Dermis blood vessel endothelial cell (primary cell): ENCODE measurements at regions not wholly inside any gene's neighbourhood (a gene's known extent, or its start where the extent isn't known, plus 50 kb on each side); places are given as distances from the start of the nearest gene placed in this dataset.
"Not testable (repeated sequence)": the region's sequence is repeated elsewhere in the genome, so short reads cannot be mapped to it uniquely, and the experiment has no call there.

Experiments
- DNase-seq: peaks from one replicate; pipeline ENCODE4 v3.0.0; 2010

GRCh38 chr11:130979386-130979972 lies 63.2 kb upstream of the SNX19 start:
- DNase-seq, result peak; percentile 39

- DNase-seq, result no peak
Observed at GRCh38 chr11:130980071-130980862, 64.0 kb upstream of the SNX19 start.

GRCh38 chr11:130984241-130984640 lies 68.0 kb upstream of the SNX19 start:
- not testable (repeated sequence) for DNase-seq

- no peak for DNase-seq
Observed at GRCh38 chr11:130992788-130993187, 76.5 kb upstream of the SNX19 start.

- no peak for DNase-seq
Observed at GRCh38 chr11:130994043-130994442, 77.8 kb upstream of the SNX19 start.

DNA sequence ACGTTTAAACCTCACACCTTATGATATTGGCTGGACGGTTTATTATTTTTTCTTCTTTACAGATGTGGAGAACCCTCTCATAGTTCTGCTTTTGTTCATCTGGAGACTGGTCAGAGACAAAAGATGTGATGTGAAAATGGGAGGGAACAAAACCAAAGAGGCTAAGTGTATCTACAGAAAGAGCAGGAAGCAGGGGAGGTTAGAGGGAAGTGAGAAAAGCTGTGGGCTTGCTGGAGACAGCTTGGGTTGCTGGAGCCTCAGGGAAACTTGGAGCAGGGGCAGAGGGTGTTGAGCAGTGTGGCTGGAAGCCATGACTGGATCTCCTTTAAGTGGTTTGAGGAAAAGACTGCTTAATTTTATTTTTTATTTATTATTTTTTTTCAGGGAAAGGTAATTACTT lies 79.0 kb upstream of the SNX19 start:
- DNase-seq, result no peak

DNA sequence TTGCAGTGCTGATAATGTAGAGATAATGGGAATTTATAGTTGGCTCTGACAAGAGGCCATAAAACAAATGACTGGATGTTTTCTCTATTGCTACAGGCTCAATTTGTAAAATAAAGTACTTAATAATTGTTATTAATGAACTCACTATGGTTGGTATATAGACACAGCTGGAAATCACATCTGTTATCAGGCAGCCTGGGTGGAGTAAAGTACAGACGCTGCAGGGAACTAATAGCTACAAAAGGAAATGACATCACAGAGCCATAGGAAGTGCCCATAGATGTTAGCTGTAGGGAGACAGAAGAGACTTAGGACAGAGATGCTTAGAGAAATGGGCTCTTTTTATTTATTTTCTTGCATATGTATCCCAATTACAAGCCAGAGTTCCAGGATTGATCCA lies 81.0 kb upstream of the SNX19 start:
- DNase-seq, result no peak

GRCh38 chr11:130999086-130999485 lies 82.8 kb upstream of the SNX19 start:
- DNase-seq, result peak; percentile 12

DNA sequence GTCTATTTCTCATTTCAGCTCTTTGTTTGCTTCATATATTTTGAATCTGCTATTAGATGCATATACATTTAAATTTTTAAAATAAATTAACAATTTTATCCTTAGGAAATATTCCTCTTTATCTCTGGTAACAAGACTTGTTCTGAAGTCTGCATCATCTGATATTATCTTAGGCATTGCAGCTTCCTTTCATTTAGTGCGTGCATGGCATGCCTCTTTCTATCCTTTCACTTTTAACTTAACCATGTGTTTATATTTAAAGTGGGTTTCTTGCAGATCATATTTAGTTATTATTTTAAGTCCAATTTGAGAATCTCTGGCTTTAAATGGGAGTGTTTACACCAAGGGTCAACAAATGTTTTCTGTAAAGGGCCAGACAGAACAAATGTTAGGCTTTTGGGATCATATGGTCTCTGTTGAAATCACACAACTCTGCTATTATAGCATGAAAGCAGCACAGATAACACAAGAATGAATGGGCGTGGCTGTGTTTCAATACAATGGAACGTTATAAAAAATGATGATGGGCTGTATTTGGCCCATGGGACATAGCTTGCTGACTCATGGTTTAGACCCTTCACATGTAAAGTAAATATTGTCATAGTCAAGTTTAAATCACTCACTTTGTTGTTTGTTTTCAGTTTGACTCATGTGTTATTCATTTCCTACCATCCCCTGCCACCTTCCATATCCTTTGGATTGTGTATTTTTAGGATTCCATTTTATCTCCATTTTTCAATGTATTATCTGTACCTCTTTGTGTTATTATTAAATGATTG lies 83.9 kb upstream of the SNX19 start:
- peak; percentile 54 for DNase-seq

- DNase-seq, result no peak
Observed at GRCh38 chr11:131002145-131002544, 85.9 kb upstream of the SNX19 start.

DNA sequence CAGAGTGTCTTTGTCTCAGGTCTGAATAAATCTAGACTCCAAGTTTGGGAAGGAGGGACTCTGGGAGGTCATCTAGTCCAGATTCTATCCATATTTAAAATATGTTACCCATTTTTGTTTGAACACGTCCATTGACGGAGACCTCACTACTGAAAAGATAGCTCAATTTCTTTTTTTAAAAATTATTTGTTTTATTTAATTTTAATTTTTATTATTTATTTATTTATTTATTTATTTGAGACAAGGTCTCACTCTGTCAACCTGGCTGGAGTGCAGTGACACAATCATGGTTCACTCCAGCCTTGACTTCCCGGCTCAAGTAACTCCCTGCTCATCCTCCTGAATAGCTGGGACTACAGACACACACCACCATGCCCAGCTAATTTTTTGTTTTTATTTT lies 89.5 kb upstream of the SNX19 start:
- DNase-seq, result no peak

DNA sequence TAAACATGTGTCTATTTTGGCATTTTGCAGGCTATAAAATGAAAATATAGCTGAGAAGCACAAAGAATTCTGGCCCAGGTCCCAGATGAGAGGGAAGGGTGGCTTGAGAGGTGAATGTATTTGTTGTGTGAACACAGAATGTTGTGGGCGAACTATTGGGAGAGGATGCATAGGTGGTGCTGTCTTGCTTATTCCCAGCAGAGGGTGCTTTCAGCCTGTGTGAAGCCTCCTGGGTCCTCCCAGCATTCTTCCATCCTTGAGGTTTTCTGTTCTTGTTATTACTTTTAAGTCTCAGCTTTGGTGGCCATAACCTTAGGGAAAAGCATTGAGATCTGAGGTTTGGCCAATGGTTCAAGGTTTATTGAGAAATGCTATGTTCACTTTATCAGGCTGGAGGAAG lies 108.7 kb upstream of the SNX19 start:
- no peak for DNase-seq

DNA sequence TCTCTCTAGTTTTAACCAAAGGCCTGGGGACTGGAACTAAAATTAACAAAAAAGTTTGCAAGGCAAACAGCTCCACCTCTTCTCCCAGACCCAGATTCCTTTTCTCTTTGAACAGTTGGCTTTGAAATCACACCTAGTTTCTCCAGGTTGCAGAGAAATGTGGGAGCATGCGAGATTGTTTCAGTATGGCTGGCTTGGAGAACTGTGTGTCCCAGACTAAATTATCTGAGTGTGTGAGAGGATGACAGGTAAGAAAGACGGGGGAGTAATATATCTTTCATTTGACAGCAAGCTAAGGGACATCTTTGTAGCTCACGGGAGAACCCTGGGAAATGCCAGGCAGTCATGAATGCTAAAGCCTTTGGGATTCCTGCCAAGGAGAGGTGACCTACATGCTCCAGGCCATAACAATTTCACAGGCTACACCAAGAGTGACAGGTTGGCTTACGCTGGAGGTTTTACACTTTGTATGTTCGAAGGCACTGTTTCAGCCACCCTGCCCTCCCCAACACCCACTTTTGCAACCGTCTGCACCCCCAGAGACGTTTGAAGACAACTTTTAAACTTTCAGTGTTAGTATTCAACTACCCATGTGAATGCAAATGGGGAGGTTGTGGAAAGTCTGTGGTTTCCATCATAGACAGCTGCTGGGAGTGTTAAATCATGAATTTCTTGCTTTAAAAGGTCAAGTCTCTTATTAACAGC lies 109.3 kb upstream of the SNX19 start:
- no peak for DNase-seq

GRCh38 chr11:131027491-131027890 lies 111.2 kb upstream of the SNX19 start:
- DNase-seq, result no peak

GRCh38 chr11:131033151-131033651 lies 116.9 kb upstream of the SNX19 start:
- no peak for DNase-seq

DNA sequence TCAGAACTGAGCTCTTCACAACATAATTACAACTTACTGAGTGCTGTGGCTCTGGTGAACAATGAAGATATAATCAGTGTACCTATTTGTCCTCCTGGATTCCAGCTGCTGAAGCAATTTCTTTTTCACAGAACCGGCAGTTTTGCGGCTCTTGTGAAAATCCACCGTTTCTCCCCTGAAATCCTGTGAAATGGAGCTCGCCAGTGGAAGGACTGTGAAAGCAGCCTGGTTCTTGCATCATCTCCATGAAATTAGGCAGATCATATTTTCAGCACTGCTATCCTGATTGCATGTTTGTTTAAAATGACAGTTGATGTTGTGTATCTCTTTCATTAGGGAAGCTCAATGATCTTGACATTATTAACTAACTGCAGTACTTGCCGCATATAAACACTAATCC lies 120.2 kb upstream of the SNX19 start:
- DNase-seq, result no peak

DNA sequence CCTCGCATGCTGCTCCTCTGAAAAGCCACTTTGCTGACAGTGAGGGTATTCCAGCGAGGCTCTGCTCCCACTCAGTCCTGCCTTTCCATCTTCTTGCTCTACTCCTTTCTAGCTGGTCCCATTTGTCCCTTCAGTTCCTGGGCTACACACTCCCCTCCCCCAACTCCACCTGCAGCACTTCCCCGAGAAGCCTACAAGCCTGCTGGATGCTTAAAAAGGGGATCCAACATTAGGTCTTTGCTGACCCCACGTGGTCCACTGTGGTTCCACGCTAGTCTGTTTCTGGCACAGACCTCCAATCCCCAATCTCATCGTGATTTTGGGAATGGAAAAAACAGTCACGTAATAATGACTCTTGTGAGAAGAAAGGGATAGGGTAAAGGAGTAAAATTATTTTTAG lies 121.6 kb upstream of the SNX19 start:
- no peak for DNase-seq

GRCh38 chr11:131038597-131038996 lies 122.3 kb upstream of the SNX19 start:
- no peak for DNase-seq

DNA sequence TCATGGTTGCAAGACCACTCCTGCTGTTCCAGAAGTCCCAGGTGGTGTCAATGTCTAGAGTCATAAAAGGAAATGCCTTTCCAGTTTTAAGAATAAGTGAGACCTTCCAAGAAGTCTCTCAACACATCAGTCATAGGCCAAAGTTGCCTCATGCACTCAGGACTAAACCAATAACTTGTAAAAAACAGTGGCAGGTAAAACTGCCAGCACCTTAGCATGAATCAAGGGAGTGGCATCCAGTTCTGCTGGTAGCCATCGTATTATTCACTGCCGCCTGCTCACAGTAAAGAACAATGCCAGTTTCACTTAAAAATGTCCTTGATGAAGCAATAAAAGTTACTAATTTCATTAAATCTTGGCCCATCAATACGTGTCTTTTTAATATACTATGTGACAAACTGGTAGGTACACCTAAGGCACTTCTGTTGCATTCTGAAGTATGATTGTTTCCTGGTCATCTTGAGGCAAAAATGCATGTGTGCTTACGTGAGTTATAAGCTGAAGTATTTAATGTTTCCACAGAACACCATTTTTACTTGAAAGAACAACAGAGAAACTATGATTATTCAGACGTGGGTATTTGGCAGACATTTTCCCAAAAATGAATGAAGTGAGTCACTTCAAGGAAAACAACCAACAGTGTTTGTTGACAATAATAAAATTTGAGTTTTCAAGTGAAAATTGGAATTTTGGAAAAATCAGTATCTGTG lies 125.2 kb upstream of the SNX19 start:
- no peak for DNase-seq

DNA sequence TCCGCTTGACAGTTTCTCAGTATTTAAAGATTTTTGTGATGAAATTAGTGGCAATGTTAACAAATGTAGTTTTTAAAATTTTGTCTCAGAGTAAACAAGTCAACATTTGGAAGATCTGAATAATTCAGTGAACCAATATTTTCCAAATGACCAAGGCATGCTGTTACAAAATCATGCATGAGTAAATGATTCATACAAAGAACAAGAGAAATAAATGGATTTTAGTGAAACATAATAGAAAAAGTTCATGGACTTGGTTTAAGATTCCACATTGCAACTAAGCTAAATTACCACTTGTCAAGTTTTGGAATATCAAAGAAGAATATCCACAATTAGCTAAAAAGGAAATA lies 125.7 kb upstream of the SNX19 start:
- no peak for DNase-seq

DNA sequence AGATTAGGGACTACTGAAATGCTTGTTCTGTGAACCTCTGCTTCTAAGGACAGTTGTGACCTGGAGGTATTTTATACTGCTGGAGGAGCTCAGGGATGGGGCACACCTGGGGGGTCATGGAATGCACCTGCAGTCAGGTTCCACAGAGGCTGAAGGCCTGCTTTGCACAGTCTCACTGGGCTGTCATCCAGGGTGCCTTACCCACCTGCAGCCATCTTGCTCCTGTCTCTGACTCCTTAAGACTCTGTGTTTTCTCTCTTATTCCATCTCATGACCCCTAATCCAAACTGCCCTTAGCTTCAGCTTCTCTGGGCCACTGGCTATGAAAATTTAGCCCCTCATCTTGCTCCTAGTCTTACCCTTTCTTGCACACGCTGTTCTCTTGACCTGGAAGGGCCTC lies 127.0 kb upstream of the SNX19 start:
- DNase-seq, result no peak

- DNase-seq, result no peak
Observed at GRCh38 chr11:131044851-131045250, 128.6 kb upstream of the SNX19 start.
